Ectodermal cell (in vitro differentiated cells): ENCODE measurements at regions not wholly inside any gene's neighbourhood (a gene's known extent, or its start where the extent isn't known, plus 50 kb on each side); places are given as distances from the start of the nearest gene placed in this dataset.

Source experiments
- H3K27ac ChIP-seq: 2 replicates; pipeline ENCODE4 v1.7.0; 2013; ENCODE audit warnings: mild to moderate bottlenecking, low read depth, low read length; ENCODE audit not compliant: insufficient read depth, poor library complexity, severe bottlenecking
- H3K27me3 ChIP-seq: 2 replicates; pipeline ENCODE4 v1.7.0; 2013; ENCODE audit warnings: mild to moderate bottlenecking, low read length; ENCODE audit not compliant: insufficient read depth, control insufficient read depth, poor library complexity, severe bottlenecking
- H3K36me3 ChIP-seq: one replicate; pipeline ENCODE4 v1.7.0; 2013; ENCODE audit warnings: low read length; ENCODE audit not compliant: control insufficient read depth, insufficient read depth
- H3K4me1 ChIP-seq: one replicate; pipeline ENCODE4 v1.7.0; 2013; ENCODE audit warnings: low read length; ENCODE audit not compliant: control insufficient read depth, insufficient read depth
- H3K4me3 ChIP-seq: 2 replicates; pipeline ENCODE4 v1.7.0; 2013; ENCODE audit warnings: low read depth, low read length, control low read depth; ENCODE audit not compliant: insufficient read depth
- H3K9me3 ChIP-seq: 2 replicates; pipeline ENCODE4 v1.7.0; 2013; ENCODE audit warnings: mild to moderate bottlenecking, low read length, moderate library complexity; ENCODE audit not compliant: control insufficient read depth
- WGBS, 2 experiments: methylation state at CpG; one replicate each; pipeline ENCODE4 v1.1.7; 2013; ENCODE audit warnings: missing lambda C conversion rate in 2 of 2; 5-methylcytosine and 5-hydroxymethylcytosine counted together

- H3K4me1 ChIP-seq: no peaks in the 10 kb centered on the region
- H3K27ac ChIP-seq: no peak overlapping the region
- no peaks in the 10 kb centered on the region for H3K9me3 ChIP-seq
- H3K27me3 ChIP-seq: no peaks in the 10 kb centered on the region
- no peaks in the 10 kb centered on the region for H3K36me3 ChIP-seq
- H3K4me3 ChIP-seq: no peak overlapping the region
These were observed 446.2 kb downstream of the HTR1A start for GRCh38 chr5:63516006-63516405.

GRCh38 chr5:63500242-63500641 is 462.0 kb downstream of the HTR1A start:
- Histone ChIP-seq H3K27ac (no peak overlapping the region), H3K36me3 (no peaks in the 10 kb centered on the region), H3K27me3 (no peaks in the 10 kb centered on the region), H3K4me1 (no peaks in the 10 kb centered on the region), H3K4me3 (no peak overlapping the region), H3K9me3 (no peaks in the 10 kb centered on the region)
- 90% methylated on average over 3 of the region's 3 CpGs; no CpG with 5 or more reads in 1 of the 2 experiments for WGBS, 2 experiments

GRCh38 chr5:63495225-63495624 is 467.0 kb downstream of the HTR1A start:
- H3K27ac ChIP-seq: no peak overlapping the region
- H3K27me3 ChIP-seq: no peaks in the 10 kb centered on the region
- no peaks in the 10 kb centered on the region for H3K4me1 ChIP-seq
- no peak overlapping the region for H3K4me3 ChIP-seq
- H3K9me3 ChIP-seq: no peaks in the 10 kb centered on the region
- H3K36me3 ChIP-seq: no peaks in the 10 kb centered on the region

- H3K27ac ChIP-seq: no peak overlapping the region
- H3K36me3 ChIP-seq: no peaks in the 10 kb centered on the region
- no peaks in the 10 kb centered on the region for H3K4me1 ChIP-seq
- H3K27me3 ChIP-seq: no peaks in the 10 kb centered on the region
- WGBS, 2 experiments: 91 to 92% methylated on average over 1 of the region's 1 CpG
- H3K4me3 ChIP-seq: no peak overlapping the region
- no peaks in the 10 kb centered on the region for H3K9me3 ChIP-seq
These were observed 478.9 kb downstream of the HTR1A start for GRCh38 chr5:63483338-63483737.

GRCh38 chr5:63473335-63473967 is 488.8 kb downstream of the HTR1A start:
- Histone ChIP-seq H3K27me3 (no peaks in the 10 kb centered on the region), H3K4me1 (no peaks in the 10 kb centered on the region), H3K36me3 (no peaks in the 10 kb centered on the region), H3K4me3 (no peak overlapping the region), H3K9me3 (no peaks in the 10 kb centered on the region), H3K27ac (no peak overlapping the region)
- WGBS, 2 experiments: no CpG with 5 or more reads among the region's 1 CpG

- no peaks in the 10 kb centered on the region for H3K4me1 ChIP-seq
- WGBS, 2 experiments: 100% methylated on average over 1 of the region's 1 CpG; no CpG with 5 or more reads in 1 of the 2 experiments
These were observed 506.0 kb downstream of the HTR1A start for GRCh38 chr5:63456279-63456678.

GRCh38 chr5:63451188-63451587 is 511.1 kb downstream of the HTR1A start:
- Histone ChIP-seq H3K4me3 (no peak overlapping the region), H3K9me3 (no peaks in the 10 kb centered on the region), H3K27me3 (no peaks in the 10 kb centered on the region), H3K27ac (no peak overlapping the region), H3K4me1 (no peaks in the 10 kb centered on the region), H3K36me3 (no peaks in the 10 kb centered on the region)
- WGBS, 2 experiments: 35% methylated on average over 2 of the region's 2 CpGs; no CpG with 5 or more reads in 1 of the 2 experiments

More at GRCh38 chr5:63456279-63456678, 506.0 kb downstream of the HTR1A start:
- H3K27me3 ChIP-seq: no peaks in the 10 kb centered on the region
- H3K36me3 ChIP-seq: no peaks in the 10 kb centered on the region
- no peaks in the 10 kb centered on the region for H3K9me3 ChIP-seq
- no peak overlapping the region for H3K4me3 ChIP-seq
- no peak overlapping the region for H3K27ac ChIP-seq

GRCh38 chr5:63439537-63439936 is 522.7 kb downstream of the HTR1A start:
- no peaks in the 10 kb centered on the region for H3K36me3 ChIP-seq
- WGBS, 2 experiments: 91 to 94% methylated on average over 3 of the region's 3 CpGs
- no peak overlapping the region for H3K27ac ChIP-seq
- H3K27me3 ChIP-seq: no peaks in the 10 kb centered on the region
- H3K4me1 ChIP-seq: no peaks in the 10 kb centered on the region
- no peak overlapping the region for H3K4me3 ChIP-seq
- no peaks in the 10 kb centered on the region for H3K9me3 ChIP-seq

GRCh38 chr5:63409737-63410136 is 552.5 kb downstream of the HTR1A start:
- H3K36me3 ChIP-seq: no peaks in the 10 kb centered on the region
- H3K9me3 ChIP-seq: no peaks in the 10 kb centered on the region
- WGBS, 2 experiments: 89 to 91% methylated on average over 4 of the region's 4 CpGs
- H3K27ac ChIP-seq: no peak overlapping the region
- H3K4me3 ChIP-seq: no peak overlapping the region
- H3K27me3 ChIP-seq: no peaks in the 10 kb centered on the region
- no peaks in the 10 kb centered on the region for H3K4me1 ChIP-seq

- Histone ChIP-seq H3K27me3 (no peaks in the 10 kb centered on the region), H3K36me3 (no peaks in the 10 kb centered on the region), H3K27ac (no peak overlapping the region), H3K9me3 (no peaks in the 10 kb centered on the region), H3K4me1 (no peaks in the 10 kb centered on the region), H3K4me3 (no peak overlapping the region)
- WGBS, 2 experiments: 67 to 70% methylated on average over 2 of the region's 3 CpGs
These were observed 553.3 kb downstream of the HTR1A start for GRCh38 chr5:63408984-63409383.
